Epidermal melanocyte (primary cell): ENCODE measurements at regions not wholly inside any gene's neighbourhood (a gene's known extent, or its start where the extent isn't known, plus 50 kb on each side); places are given as distances from the start of the nearest gene placed in this dataset.
A peak's percentile ranks its signal among the peaks of the same experiment; 100 is the strongest.
"Not testable (repeated sequence)": the region's sequence is repeated elsewhere in the genome, so short reads cannot be mapped to it uniquely, and the experiment has no call there.

Experiments
- DNase-seq: peaks from one replicate; pipeline ENCODE4 v3.0.0; 2011; ENCODE audit warnings: low spot score; ENCODE audit not compliant: insufficient read length

- DNase-seq, result no peak
These were observed 90.2 kb upstream of the RET start for GRCh38 chr10:42986633-42987032.

- no peak for DNase-seq
These were observed 89.7 kb upstream of the RET start for GRCh38 chr10:42987121-42987541.

- no peak for DNase-seq
These were observed 89.3 kb upstream of the RET start for GRCh38 chr10:42987575-42987974.

GRCh38 chr10:42988069-42988468 is 88.8 kb upstream of the RET start:
- DNase-seq, result no peak

- no peak for DNase-seq
These were observed 88.1 kb upstream of the RET start for GRCh38 chr10:42988517-42989395.

- no peak for DNase-seq
These were observed 87.4 kb upstream of the RET start for GRCh38 chr10:42989481-42989921.

GRCh38 chr10:42990016-42990720 is 86.7 kb upstream of the RET start:
- no peak for DNase-seq

- DNase-seq, result no peak
These were observed 86.0 kb upstream of the RET start for GRCh38 chr10:42990721-42991441.

- DNase-seq, result no peak
These were observed 85.3 kb upstream of the RET start for GRCh38 chr10:42991442-42992098.

GRCh38 chr10:42992156-42992956 is 84.5 kb upstream of the RET start:
- DNase-seq, result peak; percentile 3

- peak; percentile 5 for DNase-seq
These were observed 83.9 kb upstream of the RET start for GRCh38 chr10:42992957-42993390.

- DNase-seq, result not testable (repeated sequence)
These were observed 82.0 kb upstream of the RET start for GRCh38 chr10:42994909-42995308.

- no peak for DNase-seq
These were observed 81.3 kb upstream of the RET start for GRCh38 chr10:42995537-42995936.

GRCh38 chr10:42996588-42996987 is 80.3 kb upstream of the RET start:
- DNase-seq, result peak; percentile 4

GRCh38 chr10:42997151-42997848 is 79.6 kb upstream of the RET start:
- DNase-seq, result peak; percentile 5

GRCh38 chr10:42997849-42998165 is 79.1 kb upstream of the RET start:
- DNase-seq, result peak; percentile 9

- peak; percentile 11 for DNase-seq
These were observed 78.1 kb upstream of the RET start for GRCh38 chr10:42998481-42999384.

GRCh38 chr10:42999385-43000020 is 77.4 kb upstream of the RET start:
- DNase-seq, result peak; percentile 6
